Endothelial cell of umbilical vein (primary cell): ENCODE measurements at regions not wholly inside any gene's neighbourhood (a gene's known extent, or its start where the extent isn't known, plus 50 kb on each side); places are given as distances from the start of the nearest gene placed in this dataset.

ENCODE experiments used
- BruUV-seq: library from RNA; stranded (reverse); fragments of 400-500 nt; replicated peaks from 2 replicates; lab custom pipeline; 2021; lab: Mats Ljungman, UMichigan
- CTCF ChIA-PET: fragments of 300-600, 350-600 bp; sonication (Branson Sonifier 250); formaldehyde crosslinking; loops from one replicate; lab custom pipeline; 2021; ENCODE audit warnings: antibody characterized with exemption, inconsistent platforms; lab: Charles Lee
- POLR2A ChIA-PET: fragments of 300-600, 350-600 bp; sonication (Branson Sonifier 250); formaldehyde crosslinking; loops from one replicate; lab custom pipeline; 2021; ENCODE audit warnings: antibody characterized with exemption, inconsistent platforms; lab: Charles Lee
- DNase-seq: peaks from one replicate; pipeline ENCODE4 v3.0.0-alpha.2; 2011; ENCODE audit warnings: low read depth, low spot score
- FAIRE-seq: peaks from 2 replicates; lab custom pipeline; 2011; peaks lifted over from hg19 to GRCh38; lab: Jason Lieb, UNC
- H2AFZ ChIP-seq: 2 replicates; pipeline ENCODE4 v1.6.0; 2012; ENCODE audit warnings: low read depth, low read length, control low read depth, inconsistent platforms
- H3K27ac ChIP-seq: 2 replicates; pipeline ENCODE4 v1.5.1; 2011; ENCODE audit warnings: low read depth, mild to moderate bottlenecking, control low read depth, low read length, moderate library complexity; ENCODE audit not compliant: insufficient read depth
- H3K27me3 ChIP-seq, 2 experiments: 2 replicates each; pipeline versions ENCODE4 v1.6.0 to v1.6.1; 2011; ENCODE audit warnings: low read length in 2 of 2, mixed read lengths in 1 of 2; ENCODE audit not compliant: control insufficient read depth in 2 of 2, insufficient read depth in 2 of 2
- H3K36me3 ChIP-seq, 2 experiments: 2 replicates in 1 of 2; 3 replicates in 1 of 2; pipeline ENCODE4 v1.5.1; 2011; ENCODE audit warnings: low read length in 2 of 2, mild to moderate bottlenecking in 1 of 2, moderate library complexity in 1 of 2; ENCODE audit not compliant: control insufficient read depth in 2 of 2, insufficient read depth in 2 of 2; ENCODE audit errors: extremely low read depth in 1 of 2
- H3K4me1 ChIP-seq: 3 replicates; pipeline ENCODE4 v1.5.1; 2011; ENCODE audit warnings: mild to moderate bottlenecking, low read length; ENCODE audit not compliant: control insufficient read depth, insufficient read depth; ENCODE audit errors: extremely low read depth
- H3K4me2 ChIP-seq: 2 replicates; pipeline ENCODE4 v1.6.1; 2011; ENCODE audit warnings: low read length, control low read depth, mixed read lengths; ENCODE audit not compliant: insufficient read depth
- H3K4me3 ChIP-seq, 3 experiments: fragments of 200-600 bp in 1 of 3; sonication (generic), shearing (Covaris generic) in 1 of 3; replicated peaks in 1 of 3; 2 replicates each; pipeline ENCODE4 v1.5.1; 2011 to 2016; ENCODE audit warnings: control low read depth in 3 of 3, low read length in 3 of 3, mild to moderate bottlenecking in 2 of 3, inconsistent platforms in 1 of 3, low read depth in 1 of 3, moderate library complexity in 1 of 3; ENCODE audit not compliant: insufficient read depth in 1 of 3
- H3K79me2 ChIP-seq: 2 replicates; pipeline ENCODE4 v1.6.0; 2012; ENCODE audit warnings: low read length, inconsistent platforms; ENCODE audit not compliant: control insufficient read depth, insufficient read depth
- H3K9ac ChIP-seq: replicated peaks from 2 replicates; pipeline ENCODE3; 2011; ENCODE audit warnings: low read length, control low read depth; ENCODE audit not compliant: insufficient read depth; ENCODE audit errors: extremely low read depth
- H3K9me1 ChIP-seq: replicated peaks from 3 replicates; pipeline ENCODE4 v1.6.0; 2011; ENCODE audit warnings: mild to moderate bottlenecking, low read length; ENCODE audit not compliant: control insufficient read depth, insufficient read depth; ENCODE audit errors: extremely low read depth
- H3K9me3 ChIP-seq: replicated peaks from 2 replicates; pipeline ENCODE4 v1.5.1; 2012; ENCODE audit warnings: low read length, inconsistent platforms; ENCODE audit not compliant: control insufficient read depth, insufficient read depth
- H4K20me1 ChIP-seq: replicated peaks from 2 replicates; pipeline ENCODE3; 2011; ENCODE audit warnings: mild to moderate bottlenecking, low read length; ENCODE audit not compliant: control insufficient read depth, insufficient read depth; ENCODE audit errors: extremely low read depth
- CTCF ChIP-seq, 2 donors: IDR thresholded peaks; 1 replicate in 1 of 2; 2 replicates in 1 of 2; pipeline ENCODE4 v1.5.1; 2011; ENCODE audit warnings: low read length in 2 of 2, mild to moderate bottlenecking in 2 of 2, moderate library complexity in 2 of 2, control low read depth in 1 of 2, inconsistent platforms in 1 of 2, low read depth in 1 of 2; ENCODE audit not compliant: insufficient read depth in 1 of 2; ENCODE audit errors: extremely low read depth in 1 of 2
- EZH2 ChIP-seq: IDR thresholded peaks from 2 replicates; pipeline ENCODE4 v1.6.1; 2012; ENCODE audit warnings: borderline replicate concordance, low read depth, mild to moderate bottlenecking, moderate library complexity, low read length, inconsistent platforms; ENCODE audit not compliant: severe bottlenecking
- FOS ChIP-seq: IDR thresholded peaks from 2 replicates; pipeline ENCODE4 v1.6.1; 2011; ENCODE audit warnings: mild to moderate bottlenecking, low read length, moderate library complexity, borderline replicate concordance; ENCODE audit not compliant: insufficient read depth
- GATA2 ChIP-seq: IDR thresholded peaks from 2 replicates; pipeline ENCODE4 v1.7.0; 2011; ENCODE audit warnings: low read depth, mild to moderate bottlenecking, moderate library complexity, mixed read lengths, low read length; ENCODE audit not compliant: insufficient read length, insufficient read depth
- JUN ChIP-seq: IDR thresholded peaks from 2 replicates; pipeline ENCODE4 v1.6.1; 2011; ENCODE audit warnings: borderline replicate concordance, low read depth; ENCODE audit not compliant: insufficient read length, insufficient read depth
- MAX ChIP-seq: IDR thresholded peaks from 2 replicates; pipeline ENCODE4 v1.6.1; 2011; ENCODE audit not compliant: insufficient read depth, insufficient read length
- MYC ChIP-seq: IDR thresholded peaks from one replicate; pipeline ENCODE4 v1.6.1; 2011; ENCODE audit warnings: mild to moderate bottlenecking, low read depth, low read length
- POLR2A ChIP-seq: IDR thresholded peaks from 2 replicates; pipeline ENCODE4 v1.6.1; 2012; ENCODE audit warnings: low read depth, mild to moderate bottlenecking, control low read depth, low read length
- POLR2AphosphoS5 ChIP-seq: IDR thresholded peaks from 2 replicates; pipeline ENCODE4 v1.6.1; 2012; ENCODE audit warnings: low read depth, mild to moderate bottlenecking, control low read depth, low read length, moderate library complexity; ENCODE audit not compliant: insufficient read depth
- dilution Hi-C: fragments of 300-500 bp; cut with MboI; formaldehyde crosslinking; loops from one replicate; pipeline ENCODE4 v1.15.0; 2019; ENCODE audit warnings: low sequenced_read_pairs; ENCODE audit not compliant: extremely low pct_ligation_motif_present
- intact Hi-C: fragments of 100-400 bp; cut with micrococcal nuclease; formaldehyde crosslinking; loops from one replicate; pipeline ENCODE4 v1.10.0; 2022

- no peaks in the 10 kb centered on the region for H4K20me1 ChIP-seq
- H3K4me2 ChIP-seq, result no peak overlapping the region
- no peaks in the 10 kb centered on the region for H3K9me3 ChIP-seq
- H3K27ac ChIP-seq, result no peak overlapping the region
- ChIA-PET POLR2A (no interaction called here), CTCF (interaction anchor here (1.2 kb wide), 1 partner anchor 10 kb away, joined by 3 read pairs; no protein-coding TSS in a partner anchor)
- H2AFZ ChIP-seq, result no peak overlapping the region
- no peaks in the 10 kb centered on the region for H3K79me2 ChIP-seq
- intact Hi-C loops (no loop called here), dilution Hi-C loops (no loop called here)
- no peak overlapping the region for H3K9ac ChIP-seq
- H3K9me1 ChIP-seq, result no peaks in the 10 kb centered on the region
- no peak for FAIRE-seq
- no peak for DNase-seq
- no peaks in the 10 kb centered on the region for H3K27me3 ChIP-seq
- TF ChIP-seq MAX (no peak), POLR2AphosphoS5 (no peak), GATA2 (no peak), POLR2A (no peak), MYC (no peak), JUN (no peak)
- H3K4me1 ChIP-seq, result no peaks in the 10 kb centered on the region
- BruUV-seq, result no TSS peak
- H3K36me3 ChIP-seq, result no peaks in the 10 kb centered on the region
- H3K4me3 ChIP-seq, result no peak overlapping the region
Observed at GRCh38 chr1:187464320-187464719, 635.6 kb downstream of the PLA2G4A start.

- Histone ChIP-seq H3K9me3 (no peaks in the 10 kb centered on the region), H3K27me3 (no peaks in the 10 kb centered on the region), H4K20me1 (no peaks in the 10 kb centered on the region), H3K36me3 (no peaks in the 10 kb centered on the region), H3K4me3 (no peak overlapping the region), H3K27ac (no peak overlapping the region), H3K4me2 (no peak overlapping the region), H3K9ac (no peak overlapping the region), H2AFZ (no peak overlapping the region), H3K9me1 (no peaks in the 10 kb centered on the region), H3K79me2 (no peaks in the 10 kb centered on the region), H3K4me1 (no peaks in the 10 kb centered on the region)
- ChIA-PET POLR2A (no interaction called here), CTCF (interaction anchor here (1.2 to 1.5 kb wide), 2 partner anchors 9 to 12 kb away, joined by 3 to 5 read pairs; no protein-coding TSS in a partner anchor)
- no TSS peak for BruUV-seq
- TF ChIP-seq GATA2 (no peak), POLR2AphosphoS5 (no peak), EZH2 (no peak), FOS (no peak), MYC (no peak), JUN (no peak), POLR2A (no peak), CTCF (IDR thresholded peaks at IDR 0.05; ENCODE audit: extremely low read depth in 1 of 2, insufficient read depth in 1 of 2, low read depth in 1 of 2, low read length in 2 of 2) (no peak), MAX (no peak)
- DNase-seq (no peak), FAIRE-seq (no peak)
- intact Hi-C loops (no loop called here), dilution Hi-C loops (no loop called here)
Observed at GRCh38 chr1:187465441-187465840, 636.7 kb downstream of the PLA2G4A start.
